Gastrocnemius medialis (tissue), 4 donors: ENCODE measurements at regions not wholly inside any gene's neighbourhood (a gene's known extent, or its start where the extent isn't known, plus 50 kb on each side); places are given as distances from the start of the nearest gene placed in this dataset.

ENCODE experiments used
- POLR2A ChIP-seq, 2 donors: fragments of 450-650 bp; IDR thresholded peaks; one replicate each; pipeline ENCODE4 v1.6.1; 2017; ENCODE audit warnings: antibody characterized with exemption in 2 of 2, mild to moderate bottlenecking in 2 of 2, moderate library complexity in 2 of 2
- TF ChIP-seq, protein P1 (sequence below), 5 experiments: fragments of 450-650 bp in 3 of 5; fragments of 200-600 bp in 2 of 5; sonication (generic) in 2 of 5; IDR thresholded peaks in 4 of 5; conservative IDR thresholded peaks in 1 of 5; 1 replicate in 4 of 5; 2 replicates in 1 of 5; pipeline ENCODE4 v1.5.1; 2016 to 2019; ENCODE audit warnings: antibody characterized with exemption in 5 of 5, mild to moderate bottlenecking in 3 of 5, moderate library complexity in 3 of 5

DNA sequence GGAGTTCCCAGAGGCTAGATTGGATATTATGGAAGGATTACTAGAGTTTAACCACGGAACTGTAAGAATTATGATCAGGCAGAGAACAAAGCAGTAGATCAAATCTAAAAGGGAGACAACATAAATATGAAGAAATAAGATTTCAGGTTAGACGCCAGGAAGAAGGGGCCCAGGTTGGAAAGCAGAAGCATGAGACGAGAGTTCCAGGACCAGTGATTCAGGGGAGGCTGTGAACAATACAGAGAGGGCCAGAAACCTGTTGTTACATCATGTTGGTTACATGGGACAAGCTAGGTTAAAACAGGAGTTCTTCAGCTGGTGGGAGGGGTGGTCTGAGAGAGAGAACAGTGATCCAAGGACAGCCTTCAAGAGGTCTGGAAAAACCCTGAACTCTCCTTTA, 128.4 kb upstream of the MROH9 start:
- TF ChIP-seq, protein P1, sequence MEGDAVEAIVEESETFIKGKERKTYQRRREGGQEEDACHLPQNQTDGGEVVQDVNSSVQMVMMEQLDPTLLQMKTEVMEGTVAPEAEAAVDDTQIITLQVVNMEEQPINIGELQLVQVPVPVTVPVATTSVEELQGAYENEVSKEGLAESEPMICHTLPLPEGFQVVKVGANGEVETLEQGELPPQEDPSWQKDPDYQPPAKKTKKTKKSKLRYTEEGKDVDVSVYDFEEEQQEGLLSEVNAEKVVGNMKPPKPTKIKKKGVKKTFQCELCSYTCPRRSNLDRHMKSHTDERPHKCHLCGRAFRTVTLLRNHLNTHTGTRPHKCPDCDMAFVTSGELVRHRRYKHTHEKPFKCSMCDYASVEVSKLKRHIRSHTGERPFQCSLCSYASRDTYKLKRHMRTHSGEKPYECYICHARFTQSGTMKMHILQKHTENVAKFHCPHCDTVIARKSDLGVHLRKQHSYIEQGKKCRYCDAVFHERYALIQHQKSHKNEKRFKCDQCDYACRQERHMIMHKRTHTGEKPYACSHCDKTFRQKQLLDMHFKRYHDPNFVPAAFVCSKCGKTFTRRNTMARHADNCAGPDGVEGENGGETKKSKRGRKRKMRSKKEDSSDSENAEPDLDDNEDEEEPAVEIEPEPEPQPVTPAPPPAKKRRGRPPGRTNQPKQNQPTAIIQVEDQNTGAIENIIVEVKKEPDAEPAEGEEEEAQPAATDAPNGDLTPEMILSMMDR (IDR thresholded peaks at IDR 0.05 in 4 of 5, conservative IDR thresholded peaks at IDR 0.05 in 1 of 5): no peak
- no peak for TF ChIP-seq POLR2A (IDR thresholded peaks at IDR 0.05)
